Astrocyte of the spinal cord (primary cell): ENCODE measurements at regions not wholly inside any gene's neighbourhood (a gene's known extent, or its start where the extent isn't known, plus 50 kb on each side); places are given as distances from the start of the nearest gene placed in this dataset.

Source experiments
- DNase-seq: peaks from one replicate; pipeline ENCODE4 v3.0.0; 2011; ENCODE audit warnings: low read depth, low spot score
- H3K4me3 ChIP-seq: 2 replicates; pipeline ENCODE4 v1.5.1; 2011; ENCODE audit warnings: low read depth, mild to moderate bottlenecking, low read length, moderate library complexity
- CTCF ChIP-seq: IDR thresholded peaks from 2 replicates; pipeline ENCODE4 v1.5.1; 2012; ENCODE audit warnings: low read depth, mild to moderate bottlenecking, low read length, inconsistent platforms
- in situ Hi-C: cut with HindIII; loops from 2 replicates; pipeline ENCODE4 v1.10.0; 2017; ENCODE audit warnings: low sequenced_read_pairs

DNA sequence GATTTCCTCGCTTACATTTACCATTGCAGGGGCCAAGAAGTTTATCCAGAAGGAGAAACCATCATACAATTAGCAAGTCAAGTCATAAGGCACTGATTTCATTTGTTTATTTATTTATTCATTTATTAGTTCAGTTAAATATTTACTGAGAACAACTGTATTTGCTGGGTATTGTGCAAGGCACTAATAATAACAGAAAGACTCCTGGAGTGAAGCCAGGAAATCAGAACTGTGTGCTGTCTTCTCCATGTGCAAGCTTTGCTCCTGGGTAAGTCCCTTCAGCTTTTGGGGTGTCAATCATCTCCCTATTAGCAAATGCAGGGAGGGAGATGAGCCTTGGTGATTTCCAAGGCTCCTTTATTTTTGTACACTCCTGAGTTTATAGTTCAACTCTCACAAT, 341.6 kb upstream of the MEIS1 start:
- in situ Hi-C loops, result no loop called here

DNA sequence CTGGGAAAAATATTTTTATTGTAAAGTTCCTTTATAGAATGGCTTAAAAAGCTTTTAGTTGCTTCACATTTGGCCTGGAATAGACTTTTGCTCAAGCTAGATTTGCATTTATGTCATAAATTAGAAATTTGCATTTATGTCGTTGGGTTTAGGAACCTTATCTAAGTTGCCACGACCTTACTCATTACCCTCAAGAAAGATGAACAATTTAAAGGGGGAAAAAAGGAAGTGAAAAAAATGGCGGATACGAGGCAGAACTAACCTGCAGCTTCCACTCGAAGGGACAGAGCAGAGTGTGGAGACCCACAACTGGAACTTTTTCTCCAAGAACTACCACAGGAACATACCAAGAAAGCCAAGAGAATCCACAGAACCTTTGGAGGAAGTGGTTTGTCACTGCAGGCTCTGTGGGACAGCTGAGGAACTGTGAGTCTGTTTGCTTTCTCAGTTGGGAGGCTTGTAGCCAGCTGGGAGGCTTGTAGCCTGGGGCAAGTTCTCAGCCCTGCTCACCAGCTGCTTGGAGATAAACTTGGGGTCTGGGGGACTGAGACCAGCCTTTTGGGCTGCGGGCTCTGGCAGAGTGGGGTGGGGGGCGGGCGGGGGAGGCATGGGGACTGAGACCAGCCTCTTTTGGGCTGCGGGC, 349.9 kb upstream of the MEIS1 start:
- DNase-seq, result no peak
- in situ Hi-C loops, result no loop called here
- no peak overlapping the region for H3K4me3 ChIP-seq
- no peak for TF ChIP-seq CTCF

More for the DNA sequence above, 341.6 kb upstream of the MEIS1 start:
- no peak for TF ChIP-seq CTCF
- H3K4me3 ChIP-seq, result no peak overlapping the region
- DNase-seq, result no peak

GRCh38 chr2:66082581-66082980, 352.3 kb upstream of the MEIS1 start:
- H3K4me3 ChIP-seq, result no peak overlapping the region
- no peak for TF ChIP-seq CTCF
- DNase-seq, result no peak
- in situ Hi-C loops, result no loop called here

- in situ Hi-C loops, result no loop called here
- DNase-seq, result no peak
- H3K4me3 ChIP-seq, result no peak overlapping the region
- TF ChIP-seq CTCF, result no peak
Observed at GRCh38 chr2:66080127-66080526, 354.8 kb upstream of the MEIS1 start.

DNA sequence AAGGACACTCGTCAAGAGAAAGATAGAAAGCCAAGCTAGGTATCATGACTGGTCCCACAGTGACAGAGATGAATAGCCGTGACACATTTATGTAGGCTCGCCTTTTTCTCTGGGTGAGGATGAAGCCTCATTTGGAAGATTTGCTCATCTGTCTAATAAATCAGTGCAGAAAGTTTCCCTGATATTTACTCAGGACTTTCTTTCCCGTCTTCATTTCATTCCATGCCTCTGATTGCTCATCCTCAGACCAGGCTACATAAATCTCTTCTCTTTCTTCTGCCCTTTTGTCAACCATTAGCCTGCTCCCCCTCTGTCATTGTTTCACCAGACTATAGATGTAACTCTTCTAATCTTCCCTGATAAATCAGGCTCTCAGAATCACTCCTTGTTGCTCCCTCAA, 361.8 kb upstream of the MEIS1 start:
- in situ Hi-C loops, result no loop called here
- no peak for TF ChIP-seq CTCF

GRCh38 chr2:66070721-66071602, 364.0 kb upstream of the MEIS1 start:
- in situ Hi-C loops, result no loop called here
- H3K4me3 ChIP-seq, result no peak overlapping the region
- TF ChIP-seq CTCF, result no peak
- no peak for DNase-seq

More for the DNA sequence above, 361.8 kb upstream of the MEIS1 start:
- no peak overlapping the region for H3K4me3 ChIP-seq
- DNase-seq, result no peak
